K562 (cell line): ENCODE measurements at regions not wholly inside any gene's neighbourhood (a gene's known extent, or its start where the extent isn't known, plus 50 kb on each side); places are given as distances from the start of the nearest gene placed in this dataset.

Experiments
- ATAC-seq: fragments of 200-7000 bp; cut with Tn5 transposase; 3 replicates; pipeline ENCODE4 v1.9.1; 2020; ENCODE audit warnings: moderate library complexity
- BruUV-seq: library from RNA; stranded (reverse); fragments of 400-500 nt; replicated peaks from 2 replicates; lab custom pipeline; 2021; lab: Mats Ljungman, UMichigan
- CTCF ChIA-PET: fragments of 300-600 bp; formaldehyde crosslinking; extraction: SDS; loops from one replicate; lab custom pipeline; 2021; ENCODE audit warnings: low intra/inter-chr PET ratio; lab: Yijun Ruan, JAX
- POLR2A ChIA-PET: fragments of 300-600, 350-650 bp; sonication (Branson Sonifier 250); formaldehyde crosslinking; extraction: SDS; loops from one replicate; lab custom pipeline; 2021; ENCODE audit warnings: antibody characterized with exemption, inconsistent platforms; lab: Yijun Ruan, JAX
- DNase-seq, 4 experiments: peaks; one replicate each; pipeline versions ENCODE4 v3.0.0 to v3.0.0-alpha.2; 2011 to 2018; ENCODE audit warnings: low spot score in 3 of 4, mixed read lengths in 3 of 4; ENCODE audit errors: extremely low read depth in 1 of 4
- FAIRE-seq: peaks from 2 replicates; lab custom pipeline; 2011; peaks lifted over from hg19 to GRCh38; lab: Jason Lieb, UNC
- H2AFZ ChIP-seq: 2 replicates; pipeline ENCODE4 v1.6.0; 2011; ENCODE audit warnings: low read depth, low read length, control low read depth, inconsistent platforms
- H3K27ac ChIP-seq: fragments of 200-600 bp; 3 replicates; pipeline ENCODE4 v1.8.0; 2011; ENCODE audit warnings: low read depth, mild to moderate bottlenecking, control low read depth, inconsistent platforms, low read length, moderate library complexity, mixed read lengths; ENCODE audit errors: extremely low read depth
- H3K27me3 ChIP-seq, 2 experiments: fragments of 300-600 bp in 1 of 2; 2 replicates in 1 of 2; 3 replicates in 1 of 2; pipeline versions ENCODE4 v1.6.0 to v1.8.0; 2011; ENCODE audit warnings: inconsistent platforms in 2 of 2, low read length in 2 of 2, mild to moderate bottlenecking in 1 of 2, mixed read lengths in 1 of 2, moderate library complexity in 1 of 2; ENCODE audit not compliant: control insufficient read depth in 2 of 2, insufficient read depth in 2 of 2
- H3K36me3 ChIP-seq: fragments of 300-600 bp; 3 replicates; pipeline ENCODE4 v1.8.0; 2011; ENCODE audit warnings: mild to moderate bottlenecking, low read length, inconsistent platforms; ENCODE audit not compliant: control insufficient read depth, insufficient read depth
- H3K4me1 ChIP-seq, 2 experiments: fragments of 200-600 bp in 1 of 2; replicated peaks in 1 of 2; 2 replicates in 1 of 2; 3 replicates in 1 of 2; pipeline versions ENCODE4 v1.5.1 to v1.8.0; 2011; ENCODE audit warnings: inconsistent platforms in 2 of 2, low read length in 2 of 2, mild to moderate bottlenecking in 1 of 2, mixed read lengths in 1 of 2, moderate library complexity in 1 of 2; ENCODE audit not compliant: control insufficient read depth in 2 of 2, insufficient read depth in 2 of 2
- H3K4me2 ChIP-seq: 2 replicates; pipeline ENCODE4 v1.6.1; 2011; ENCODE audit warnings: low read length, control low read depth, inconsistent platforms, mixed read lengths; ENCODE audit not compliant: insufficient read depth
- H3K4me3 ChIP-seq: fragments of 200-600 bp; sonication (generic), shearing (Covaris generic); 2 replicates; pipeline ENCODE4 v1.5.1; 2016; ENCODE audit warnings: control low read depth, inconsistent platforms
- H3K79me2 ChIP-seq: fragments of 200-600 bp; 3 replicates; pipeline ENCODE4 v1.8.0; 2011; ENCODE audit warnings: low read length, inconsistent platforms; ENCODE audit not compliant: control insufficient read depth, insufficient read depth
- H3K9ac ChIP-seq, 2 experiments: 2 replicates each; pipeline versions ENCODE4 v1.6.0 to v1.6.1; 2011; ENCODE audit warnings: low read depth in 2 of 2, low read length in 2 of 2, control low read depth in 1 of 2, inconsistent platforms in 1 of 2, mild to moderate bottlenecking in 1 of 2, mixed read lengths in 1 of 2; ENCODE audit not compliant: insufficient read depth in 1 of 2
- H3K9me1 ChIP-seq: one replicate; pipeline ENCODE4 v1.6.0; 2011; ENCODE audit warnings: inconsistent platforms, mild to moderate bottlenecking, low read length, moderate library complexity; ENCODE audit not compliant: control insufficient read depth, insufficient read depth
- H3K9me3 ChIP-seq: replicated peaks from 2 replicates; pipeline ENCODE4 v1.5.1; 2011; ENCODE audit warnings: low read depth, low read length, inconsistent platforms; ENCODE audit not compliant: control insufficient read depth, insufficient read depth
- H4K20me1 ChIP-seq: replicated peaks from 2 replicates; pipeline ENCODE4 v1.6.1; 2011; ENCODE audit warnings: low read length, inconsistent platforms, mixed read lengths; ENCODE audit not compliant: control insufficient read depth, insufficient read depth
- COPS2 ChIP-seq: fragments of 450-650 bp; conservative IDR thresholded peaks from 2 replicates; pipeline ENCODE4 v1.6.1; 2016; ENCODE audit warnings: mild to moderate bottlenecking, moderate library complexity
- EWSR1 ChIP-seq: fragments of 450-650 bp; IDR thresholded peaks from 2 replicates; pipeline ENCODE4 v1.6.1; 2018; ENCODE audit warnings: borderline replicate concordance, mild to moderate bottlenecking, low read depth, moderate library complexity; ENCODE audit not compliant: partially characterized antibody
- HDAC6 ChIP-seq: IDR thresholded peaks from 2 replicates; pipeline ENCODE4 v1.6.1; 2012; ENCODE audit warnings: low read depth, mild to moderate bottlenecking, control low read depth, inconsistent platforms, low read length, moderate library complexity
- HOMEZ ChIP-seq: fragments of 250-450 bp; sonication (Bioruptor Pico); IDR thresholded peaks from 2 replicates; pipeline ENCODE4 v1.4.0; 2020; ENCODE audit warnings: mild to moderate bottlenecking, moderate library complexity
- NFXL1 ChIP-seq: fragments of 450-650 bp; formaldehyde crosslinking; IDR thresholded peaks from 2 replicates; pipeline ENCODE4 v1.4.0; 2021; ENCODE audit warnings: mild to moderate bottlenecking
- RERE ChIP-seq: sonication (generic); formaldehyde crosslinking; IDR thresholded peaks from 2 replicates; pipeline ENCODE4 v1.8.0; 2023; ENCODE audit warnings: missing genetic modification reagents, mild to moderate bottlenecking, borderline replicate concordance
- SRF ChIP-seq, 2 experiments: fragments of 250-450, 450-650 bp in 1 of 2; sonication (Bioruptor Pico) in 1 of 2; sonication (generic) in 1 of 2; formaldehyde crosslinking; IDR thresholded peaks; 2 replicates each; pipeline versions ENCODE4 v1.5.0 to v1.5.1; 2020 to 2022; ENCODE audit warnings: mild to moderate bottlenecking in 1 of 2, missing genetic modification reagents in 1 of 2
- TCF7 ChIP-seq: sonication (generic); IDR thresholded peaks from 2 replicates; pipeline ENCODE4 v1.6.1; 2016; ENCODE audit warnings: antibody characterized with exemption, borderline replicate concordance
- WGBS: fragments of 100-300 bp; shearing (Covaris generic); methylation state at CpG from one replicate; pipeline ENCODE4 v1.1.6; 2016; ENCODE audit warnings: low coverage, mixed read lengths; ENCODE audit not compliant: insufficient coverage; ENCODE audit errors: missing lambda C conversion rate; 5-methylcytosine and 5-hydroxymethylcytosine counted together
- in situ Hi-C: fragments of 300-500 bp; cut with MboI; formaldehyde crosslinking; loops from 4 replicates; pipeline ENCODE4 v1.15.0; 2018; ENCODE audit warnings: inconsistent platforms, mixed read lengths
- intact Hi-C: fragments of 100-400 bp; cut with micrococcal nuclease; formaldehyde crosslinking; loops from 2 replicates; pipeline ENCODE4 v1.14.2; 2022
- TF ChIP-seq, protein P1 (sequence below): fragments of 200-800 bp; sonication (Bioruptor generic); IDR thresholded peaks from 2 replicates; pipeline ENCODE4 v1.6.1; 2016; ENCODE audit warnings: missing genetic modification characterization, missing compliant biosample characterization

DNA sequence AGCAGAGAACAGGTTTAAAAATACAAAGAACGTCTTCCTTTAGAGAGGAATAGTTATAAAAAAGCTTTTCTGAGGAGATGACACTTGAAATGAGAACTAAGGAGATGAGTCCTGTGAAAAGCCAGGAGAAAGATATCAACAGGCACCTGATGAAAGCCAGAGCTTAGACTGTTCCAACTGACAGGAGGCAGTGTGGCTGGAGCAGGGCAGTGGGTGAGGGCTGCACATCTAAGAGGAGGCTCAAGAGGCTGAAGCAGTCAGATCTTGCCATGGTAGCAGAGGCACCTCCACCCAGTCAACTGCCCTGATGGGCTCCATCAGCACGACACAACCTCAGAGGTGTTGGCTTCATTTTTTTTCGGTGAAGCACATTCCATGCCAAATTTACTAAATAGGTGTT is 445.3 kb downstream of the ADGRL2 start:
- Histone ChIP-seq H3K36me3 (no peaks in the 10 kb centered on the region), H3K9ac (no peak overlapping the region), H4K20me1 (no peaks in the 10 kb centered on the region), H3K27ac (no peak overlapping the region), H3K9me1 (no peaks in the 10 kb centered on the region), H3K4me3 (no peak overlapping the region), H3K4me1 (no peaks in the 10 kb centered on the region), H3K27me3 (no peaks in the 10 kb centered on the region), H3K79me2 (no peaks in the 10 kb centered on the region), H3K4me2 (no peak overlapping the region), H3K9me3 (0 out of 2 replicates have a peak, but pooled peaks cover 2% of the 10 kb centered on the region), H2AFZ (no peak overlapping the region)
- BruUV-seq, result no TSS peak
- POLR2A ChIA-PET, result no interaction called here
- in situ Hi-C loops (no loop called here), intact Hi-C loops (no loop called here)
- WGBS, result 0% methylated on average over 3 of the region's 3 CpGs
- FAIRE-seq (no peak), DNase-seq (no peak), ATAC-seq (no peak)
- CTCF ChIA-PET, result no interaction called here
- TF ChIP-seq RERE (CRISPR knock-in tag) (no peak), TCF7 (no peak), NFXL1 (CRISPR knock-in tag) (no peak), EWSR1 (no peak), HDAC6 (no peak), SRF (CRISPR knock-in tag; IDR thresholded peaks at IDR 0.05) (no peak), COPS2 (no peak), HOMEZ (CRISPR knock-in tag) (no peak)
- TF ChIP-seq, protein P1, sequence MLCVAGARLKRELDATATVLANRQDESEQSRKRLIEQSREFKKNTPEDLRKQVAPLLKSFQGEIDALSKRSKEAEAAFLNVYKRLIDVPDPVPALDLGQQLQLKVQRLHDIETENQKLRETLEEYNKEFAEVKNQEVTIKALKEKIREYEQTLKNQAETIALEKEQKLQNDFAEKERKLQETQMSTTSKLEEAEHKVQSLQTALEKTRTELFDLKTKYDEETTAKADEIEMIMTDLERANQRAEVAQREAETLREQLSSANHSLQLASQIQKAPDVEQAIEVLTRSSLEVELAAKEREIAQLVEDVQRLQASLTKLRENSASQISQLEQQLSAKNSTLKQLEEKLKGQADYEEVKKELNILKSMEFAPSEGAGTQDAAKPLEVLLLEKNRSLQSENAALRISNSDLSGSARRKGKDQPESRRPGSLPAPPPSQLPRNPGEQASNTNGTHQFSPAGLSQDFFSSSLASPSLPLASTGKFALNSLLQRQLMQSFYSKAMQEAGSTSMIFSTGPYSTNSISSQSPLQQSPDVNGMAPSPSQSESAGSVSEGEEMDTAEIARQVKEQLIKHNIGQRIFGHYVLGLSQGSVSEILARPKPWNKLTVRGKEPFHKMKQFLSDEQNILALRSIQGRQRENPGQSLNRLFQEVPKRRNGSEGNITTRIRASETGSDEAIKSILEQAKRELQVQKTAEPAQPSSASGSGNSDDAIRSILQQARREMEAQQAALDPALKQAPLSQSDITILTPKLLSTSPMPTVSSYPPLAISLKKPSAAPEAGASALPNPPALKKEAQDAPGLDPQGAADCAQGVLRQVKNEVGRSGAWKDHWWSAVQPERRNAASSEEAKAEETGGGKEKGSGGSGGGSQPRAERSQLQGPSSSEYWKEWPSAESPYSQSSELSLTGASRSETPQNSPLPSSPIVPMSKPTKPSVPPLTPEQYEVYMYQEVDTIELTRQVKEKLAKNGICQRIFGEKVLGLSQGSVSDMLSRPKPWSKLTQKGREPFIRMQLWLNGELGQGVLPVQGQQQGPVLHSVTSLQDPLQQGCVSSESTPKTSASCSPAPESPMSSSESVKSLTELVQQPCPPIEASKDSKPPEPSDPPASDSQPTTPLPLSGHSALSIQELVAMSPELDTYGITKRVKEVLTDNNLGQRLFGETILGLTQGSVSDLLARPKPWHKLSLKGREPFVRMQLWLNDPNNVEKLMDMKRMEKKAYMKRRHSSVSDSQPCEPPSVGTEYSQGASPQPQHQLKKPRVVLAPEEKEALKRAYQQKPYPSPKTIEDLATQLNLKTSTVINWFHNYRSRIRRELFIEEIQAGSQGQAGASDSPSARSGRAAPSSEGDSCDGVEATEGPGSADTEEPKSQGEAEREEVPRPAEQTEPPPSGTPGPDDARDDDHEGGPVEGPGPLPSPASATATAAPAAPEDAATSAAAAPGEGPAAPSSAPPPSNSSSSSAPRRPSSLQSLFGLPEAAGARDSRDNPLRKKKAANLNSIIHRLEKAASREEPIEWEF (CRISPR knock-in tag), result no peak
- TF ChIP-seq, all 486 proteins: peak for 0
